ENCODE measurements at regions not wholly inside any gene's neighbourhood (a gene's known extent, or its start where the extent isn't known, plus 50 kb on each side); places are given as distances from the start of the nearest gene placed in this dataset.

DNA sequence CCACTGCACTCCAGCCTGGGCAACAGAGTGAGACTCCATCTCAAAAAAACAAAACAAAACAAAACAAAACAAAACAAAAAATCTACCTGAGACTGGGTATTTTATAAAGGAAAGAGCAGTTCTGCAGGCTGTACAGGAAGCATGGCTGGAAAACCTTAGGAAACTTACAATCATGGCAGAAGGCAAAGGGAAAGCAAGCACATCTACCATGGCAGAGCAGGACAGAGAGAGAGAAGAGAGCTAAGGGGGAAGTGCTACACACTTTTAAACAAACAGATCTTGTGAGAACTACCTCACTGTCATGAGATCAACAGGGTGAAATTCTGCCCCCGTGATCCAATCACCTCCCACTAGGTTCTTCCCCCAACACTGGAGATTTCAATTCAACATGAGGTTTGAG lies 198.3 kb upstream of the SAMSN1 start:
- Histone ChIP-seq H3K9ac (ENCODE audit: control insufficient read depth, extremely low read depth, insufficient read depth, low read length) (no peak overlapping the region), H3K4me3 (ENCODE audit: control insufficient read depth in 2 of 3, extremely low read depth in 1 of 3, insufficient read depth in 2 of 3, low read depth in 1 of 3, low read length in 3 of 3) (no peak overlapping the region), H3K79me2 (ENCODE audit: control insufficient read depth, insufficient read depth, low read length) (no peaks in the 10 kb centered on the region), H3K4me2 (ENCODE audit: control insufficient read depth, extremely low read depth, insufficient read depth, low read depth, low read length) (no peak overlapping the region), H3K27me3 (ENCODE audit: control insufficient read depth, extremely low read depth, insufficient read depth, low read length) (no peaks in the 10 kb centered on the region), H3K27ac (ENCODE audit: control insufficient read depth, insufficient read depth, low read length) (no peak overlapping the region), H3K9me3 (ENCODE audit: control insufficient read depth, low read depth, low read length) (no peaks in the 10 kb centered on the region), H4K20me1 (ENCODE audit: control insufficient read depth, extremely low read depth, insufficient read depth, low read length) (no peaks in the 10 kb centered on the region), H2AFZ (ENCODE audit: control insufficient read depth, low read length) (no peak overlapping the region), H3K36me3 (ENCODE audit: control insufficient read depth in 2 of 2, extremely low read depth in 1 of 2, insufficient read depth in 2 of 2, low read length in 2 of 2) (no peaks in the 10 kb centered on the region), H3K9me1 (ENCODE audit: control insufficient read depth, extremely low read depth, insufficient read depth, low read length) (no peaks in the 10 kb centered on the region), H3K4me1 (ENCODE audit: control insufficient read depth, extremely low read depth, insufficient read depth, low read length) (no peaks in the 10 kb centered on the region)
- TF ChIP-seq EZH2 (IDR thresholded peaks at IDR 0.05; ENCODE audit: low read length) = no peak
- TF ChIP-seq, protein P1, sequence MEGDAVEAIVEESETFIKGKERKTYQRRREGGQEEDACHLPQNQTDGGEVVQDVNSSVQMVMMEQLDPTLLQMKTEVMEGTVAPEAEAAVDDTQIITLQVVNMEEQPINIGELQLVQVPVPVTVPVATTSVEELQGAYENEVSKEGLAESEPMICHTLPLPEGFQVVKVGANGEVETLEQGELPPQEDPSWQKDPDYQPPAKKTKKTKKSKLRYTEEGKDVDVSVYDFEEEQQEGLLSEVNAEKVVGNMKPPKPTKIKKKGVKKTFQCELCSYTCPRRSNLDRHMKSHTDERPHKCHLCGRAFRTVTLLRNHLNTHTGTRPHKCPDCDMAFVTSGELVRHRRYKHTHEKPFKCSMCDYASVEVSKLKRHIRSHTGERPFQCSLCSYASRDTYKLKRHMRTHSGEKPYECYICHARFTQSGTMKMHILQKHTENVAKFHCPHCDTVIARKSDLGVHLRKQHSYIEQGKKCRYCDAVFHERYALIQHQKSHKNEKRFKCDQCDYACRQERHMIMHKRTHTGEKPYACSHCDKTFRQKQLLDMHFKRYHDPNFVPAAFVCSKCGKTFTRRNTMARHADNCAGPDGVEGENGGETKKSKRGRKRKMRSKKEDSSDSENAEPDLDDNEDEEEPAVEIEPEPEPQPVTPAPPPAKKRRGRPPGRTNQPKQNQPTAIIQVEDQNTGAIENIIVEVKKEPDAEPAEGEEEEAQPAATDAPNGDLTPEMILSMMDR (optimal IDR thresholded peaks at IDR 0.05 in 1 of 3, IDR thresholded peaks at IDR 0.05 in 1 of 3, conservative IDR thresholded peaks at IDR 0.05 in 1 of 3; ENCODE audit: extremely low read depth in 1 of 3, insufficient read depth in 2 of 3, low read length in 3 of 3) = no peak
- dilution Hi-C loops (cut with MboI; ENCODE audit: extremely low pct_ligation_motif_present, low sequenced_read_pairs) = no loop called here
- DNase-seq (ENCODE audit: low read depth, low spot score) = no peak
- FAIRE-seq = no peak

DNA sequence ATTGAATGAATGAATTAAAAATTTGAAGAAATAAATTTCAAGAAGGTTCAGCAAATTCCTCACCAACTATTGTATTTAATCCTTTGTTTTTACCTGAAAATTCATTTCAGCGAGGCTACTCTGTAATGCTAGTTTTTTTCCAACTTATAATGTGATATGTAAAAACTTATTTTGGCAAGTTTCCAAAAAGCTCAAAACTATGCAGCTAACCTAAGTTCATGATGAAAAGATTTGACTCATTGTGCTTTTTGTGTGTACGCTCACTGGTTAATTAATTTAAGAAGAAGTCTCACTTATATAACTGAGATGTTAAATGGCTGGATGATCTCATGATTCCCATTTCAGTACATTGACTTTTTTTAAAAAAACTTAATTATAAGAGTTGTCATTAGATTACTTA lies 196.0 kb upstream of the SAMSN1 start:
- Histone ChIP-seq H3K79me2 (ENCODE audit: control insufficient read depth, insufficient read depth, low read length) (no peaks in the 10 kb centered on the region), H3K36me3 (ENCODE audit: control insufficient read depth in 2 of 2, extremely low read depth in 1 of 2, insufficient read depth in 2 of 2, low read length in 2 of 2) (no peaks in the 10 kb centered on the region), H4K20me1 (ENCODE audit: control insufficient read depth, extremely low read depth, insufficient read depth, low read length) (no peaks in the 10 kb centered on the region), H3K4me1 (ENCODE audit: control insufficient read depth, extremely low read depth, insufficient read depth, low read length) (no peaks in the 10 kb centered on the region), H2AFZ (ENCODE audit: control insufficient read depth, low read length) (no peak overlapping the region), H3K9me1 (ENCODE audit: control insufficient read depth, extremely low read depth, insufficient read depth, low read length) (no peaks in the 10 kb centered on the region), H3K9ac (ENCODE audit: control insufficient read depth, extremely low read depth, insufficient read depth, low read length) (no peak overlapping the region), H3K9me3 (ENCODE audit: control insufficient read depth, low read depth, low read length) (no peaks in the 10 kb centered on the region), H3K4me2 (ENCODE audit: control insufficient read depth, extremely low read depth, insufficient read depth, low read depth, low read length) (no peak overlapping the region), H3K27ac (ENCODE audit: control insufficient read depth, insufficient read depth, low read length) (no peak overlapping the region), H3K27me3 (ENCODE audit: control insufficient read depth, extremely low read depth, insufficient read depth, low read length) (no peaks in the 10 kb centered on the region), H3K4me3 (ENCODE audit: control insufficient read depth in 2 of 3, extremely low read depth in 1 of 3, insufficient read depth in 2 of 3, low read depth in 1 of 3, low read length in 3 of 3) (no peak overlapping the region)
- no peak for TF ChIP-seq EZH2 (IDR thresholded peaks at IDR 0.05; ENCODE audit: low read length)
- DNase-seq (ENCODE audit: low read depth, low spot score) = no peak
- dilution Hi-C loops (cut with MboI; ENCODE audit: extremely low pct_ligation_motif_present, low sequenced_read_pairs) = no loop called here
- no peak for FAIRE-seq

DNA sequence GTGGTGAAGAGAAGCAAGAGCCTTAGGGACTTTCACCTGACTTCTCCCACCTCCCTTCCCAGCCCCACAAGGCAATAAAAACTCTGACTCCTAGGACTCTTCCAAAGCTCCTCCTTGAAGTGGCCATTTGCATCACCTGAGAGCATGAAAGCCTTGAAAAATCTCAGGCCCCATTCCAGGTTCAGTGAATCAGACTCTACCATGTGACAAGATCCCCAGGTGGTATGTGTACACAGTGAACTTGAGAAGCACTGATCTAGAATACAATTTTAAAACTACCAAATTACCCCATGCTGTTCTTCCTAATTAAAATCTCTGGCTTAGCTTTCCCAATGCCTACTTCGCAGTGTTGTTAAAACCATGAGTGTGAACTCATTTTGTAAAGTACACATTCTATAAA lies 195.1 kb upstream of the SAMSN1 start:
- no peaks in the 10 kb centered on the region for H4K20me1 ChIP-seq (ENCODE audit: control insufficient read depth, extremely low read depth, insufficient read depth, low read length)
- H3K9ac ChIP-seq (ENCODE audit: control insufficient read depth, extremely low read depth, insufficient read depth, low read length) = no peak overlapping the region
- no peak overlapping the region for H2AFZ ChIP-seq (ENCODE audit: control insufficient read depth, low read length)

More for the DNA sequence above, 195.1 kb upstream of the SAMSN1 start:
- no peak overlapping the region for H3K27ac ChIP-seq (ENCODE audit: control insufficient read depth, insufficient read depth, low read length)
- H3K4me1 ChIP-seq (ENCODE audit: control insufficient read depth, extremely low read depth, insufficient read depth, low read length) = no peaks in the 10 kb centered on the region
- H3K36me3 ChIP-seq (ENCODE audit: control insufficient read depth in 2 of 2, extremely low read depth in 1 of 2, insufficient read depth in 2 of 2, low read length in 2 of 2) = no peaks in the 10 kb centered on the region
- H3K4me2 ChIP-seq (ENCODE audit: control insufficient read depth, extremely low read depth, insufficient read depth, low read depth, low read length) = no peak overlapping the region
- no peak for FAIRE-seq
- no peaks in the 10 kb centered on the region for H3K27me3 ChIP-seq (ENCODE audit: control insufficient read depth, extremely low read depth, insufficient read depth, low read length)
- H3K4me3 ChIP-seq (ENCODE audit: control insufficient read depth in 2 of 3, extremely low read depth in 1 of 3, insufficient read depth in 2 of 3, low read depth in 1 of 3, low read length in 3 of 3) = no peak overlapping the region
- no peaks in the 10 kb centered on the region for H3K79me2 ChIP-seq (ENCODE audit: control insufficient read depth, insufficient read depth, low read length)
- no peaks in the 10 kb centered on the region for H3K9me3 ChIP-seq (ENCODE audit: control insufficient read depth, low read depth, low read length)
- DNase-seq (ENCODE audit: low read depth, low spot score) = no peak
- no peaks in the 10 kb centered on the region for H3K9me1 ChIP-seq (ENCODE audit: control insufficient read depth, extremely low read depth, insufficient read depth, low read length)
- dilution Hi-C loops (cut with MboI; ENCODE audit: extremely low pct_ligation_motif_present, low sequenced_read_pairs) = no loop called here
- TF ChIP-seq EZH2 (IDR thresholded peaks at IDR 0.05; ENCODE audit: low read length) = no peak
- TF ChIP-seq, protein P1 (optimal IDR thresholded peaks at IDR 0.05 in 1 of 3, IDR thresholded peaks at IDR 0.05 in 1 of 3, conservative IDR thresholded peaks at IDR 0.05 in 1 of 3; ENCODE audit: extremely low read depth in 1 of 3, insufficient read depth in 2 of 3, low read length in 3 of 3) = no peak
